Tongue (tissue), 1 donor: ENCODE measurements at regions not wholly inside any gene's neighbourhood (a gene's known extent, or its start where the extent isn't known, plus 50 kb on each side); places are given as distances from the start of the nearest gene placed in this dataset.

Experiments used
- DNase-seq: peaks from one replicate; pipeline ENCODE4 v3.0.0-alpha.2; 2015

DNA sequence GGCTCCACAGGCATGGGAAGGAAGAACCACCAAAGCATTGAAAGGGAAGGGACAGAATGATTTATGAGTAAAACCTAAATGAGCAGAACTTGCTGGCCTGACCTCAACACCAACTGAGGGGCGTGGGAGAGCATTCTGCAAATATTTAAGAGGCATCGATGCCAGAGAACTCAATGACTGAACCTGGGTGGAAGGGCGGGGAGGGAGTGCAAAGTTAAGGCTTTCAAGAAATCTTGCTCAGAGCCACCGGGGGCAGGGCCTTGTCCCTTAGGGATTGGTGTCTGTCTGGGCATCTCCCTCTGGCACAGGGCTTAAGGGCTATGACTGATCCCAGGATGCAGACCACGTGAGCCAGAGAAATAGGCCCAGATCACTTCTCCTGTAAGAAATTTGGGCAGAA is 137.1 kb downstream of the ADAMTS15 start:
- DNase-seq, result no peak

DNA sequence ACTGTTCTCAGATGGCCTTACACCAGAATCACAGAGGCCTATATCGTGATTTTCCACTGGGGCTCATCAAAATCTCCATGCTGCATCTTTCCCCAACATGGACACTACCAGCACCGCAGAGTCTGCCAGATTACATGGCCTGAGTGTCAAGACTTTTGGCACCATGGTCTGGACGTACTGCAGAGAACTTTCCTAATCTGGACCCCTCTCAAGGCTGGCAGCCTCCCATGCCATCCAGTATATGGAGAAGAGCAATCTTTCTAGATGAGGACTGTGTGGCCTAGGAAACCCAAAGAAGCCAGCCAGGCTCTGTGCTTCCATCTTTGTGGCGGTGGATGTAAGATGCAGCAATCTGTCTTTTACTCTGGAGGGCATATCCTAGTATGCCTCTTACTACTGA is 139.2 kb downstream of the ADAMTS15 start:
- DNase-seq, result no peak

DNA sequence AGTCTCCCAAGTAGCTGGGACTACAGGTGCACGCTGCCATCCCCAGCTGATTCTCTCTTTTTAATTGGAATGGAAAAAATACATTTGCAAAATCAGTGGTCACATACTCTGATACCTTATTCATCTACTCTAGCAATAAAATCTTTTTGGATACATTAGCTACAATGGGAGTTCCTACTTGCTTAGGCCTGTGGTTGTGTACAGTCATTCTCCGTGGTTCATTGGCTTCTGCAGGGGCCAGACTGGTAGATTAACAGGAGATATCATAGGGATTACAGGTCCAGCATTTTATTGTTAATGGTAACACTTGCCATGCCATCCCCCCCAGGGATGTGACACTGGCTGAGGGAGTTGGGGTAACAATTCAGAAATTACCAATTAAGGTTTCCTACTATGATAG is 140.0 kb downstream of the ADAMTS15 start:
- DNase-seq, result no peak

DNA sequence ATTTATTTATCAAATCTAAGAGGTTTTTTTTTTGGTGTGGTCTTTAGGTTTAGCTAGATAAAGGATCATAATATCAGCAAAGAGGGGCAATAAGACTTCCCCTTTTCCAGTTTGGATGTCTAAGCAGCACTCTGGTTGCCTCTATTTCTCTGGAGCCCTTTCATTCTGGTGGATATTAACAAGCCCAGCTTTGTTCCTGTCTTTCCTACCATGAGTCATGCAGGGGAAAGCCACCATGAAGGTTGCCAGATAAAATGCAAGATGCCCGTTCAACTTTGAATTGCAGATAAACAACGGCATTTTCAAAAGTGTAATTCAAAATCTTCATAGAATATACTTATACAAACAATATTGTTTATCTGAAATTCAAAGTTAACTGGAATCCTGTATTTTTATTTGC is 143.6 kb downstream of the ADAMTS15 start:
- DNase-seq, result no peak

DNA sequence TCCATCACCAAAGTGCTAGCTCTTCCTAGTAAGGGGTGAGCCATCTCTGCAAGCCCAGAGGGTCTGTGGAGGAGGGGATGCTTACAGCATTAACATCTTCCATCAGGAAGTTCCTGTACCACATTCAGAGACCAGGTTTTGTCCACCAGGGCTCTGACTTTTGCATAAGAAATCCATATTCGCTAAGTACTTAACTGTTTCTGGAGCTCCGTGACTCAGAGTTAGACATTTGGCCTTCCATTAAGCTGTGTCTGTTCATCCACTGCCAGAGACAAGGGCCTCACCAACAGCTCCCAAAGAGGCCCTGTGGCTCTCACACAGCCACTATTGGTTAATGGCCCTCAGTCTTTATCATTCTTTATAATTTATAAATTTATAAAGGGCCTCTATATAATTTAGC is 144.6 kb downstream of the ADAMTS15 start:
- no peak for DNase-seq

DNA sequence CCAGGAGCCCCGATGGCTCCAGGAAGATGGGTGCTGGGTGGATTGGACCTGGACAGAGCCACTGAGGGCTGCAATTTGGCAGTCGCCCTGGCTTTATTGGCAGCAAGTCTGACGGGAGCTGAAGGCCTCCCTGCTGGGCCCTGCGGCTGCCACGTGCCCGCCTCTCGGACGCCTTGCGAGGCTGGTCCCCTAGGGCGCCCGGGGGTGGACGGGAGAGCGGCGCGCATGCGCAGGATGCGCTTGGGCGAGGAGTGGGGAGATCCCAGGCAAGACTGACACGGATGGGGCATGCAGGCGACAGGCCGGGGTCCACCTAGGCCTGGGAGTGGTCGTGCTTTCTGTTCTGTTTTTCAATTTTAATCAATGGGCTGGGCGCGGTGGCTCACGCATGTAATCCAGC is 150.0 kb downstream of the ADAMTS15 start:
- no peak for DNase-seq

DNA sequence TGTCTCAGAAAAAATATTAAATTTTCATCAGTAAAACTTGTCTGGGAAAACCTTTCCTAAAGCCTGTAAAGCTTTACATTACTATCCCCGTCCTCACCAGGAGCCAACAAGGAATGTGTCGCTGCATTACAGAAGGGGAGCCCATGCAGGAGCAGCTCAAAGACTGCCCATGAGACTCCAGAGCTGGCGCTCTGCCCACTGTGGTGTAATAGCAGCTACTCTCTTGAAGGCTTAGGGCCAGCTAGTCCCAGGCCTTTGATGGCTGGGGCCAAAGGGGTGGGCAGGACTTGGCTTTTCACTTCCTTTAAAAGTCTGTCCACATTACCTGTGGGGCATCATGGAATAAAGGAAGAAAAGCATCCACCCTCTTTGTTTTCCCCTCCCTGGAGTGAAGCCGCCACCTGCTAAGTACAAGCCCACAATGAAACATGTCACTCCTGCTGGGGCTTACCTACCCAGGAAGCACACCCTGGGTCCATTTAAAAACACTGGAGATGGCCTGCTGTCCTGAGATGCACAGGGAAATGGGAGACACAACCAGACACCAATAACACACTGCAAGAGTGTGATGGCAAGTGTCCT is 150.7 kb downstream of the ADAMTS15 start:
- DNase-seq, result peak; percentile 27

DNA sequence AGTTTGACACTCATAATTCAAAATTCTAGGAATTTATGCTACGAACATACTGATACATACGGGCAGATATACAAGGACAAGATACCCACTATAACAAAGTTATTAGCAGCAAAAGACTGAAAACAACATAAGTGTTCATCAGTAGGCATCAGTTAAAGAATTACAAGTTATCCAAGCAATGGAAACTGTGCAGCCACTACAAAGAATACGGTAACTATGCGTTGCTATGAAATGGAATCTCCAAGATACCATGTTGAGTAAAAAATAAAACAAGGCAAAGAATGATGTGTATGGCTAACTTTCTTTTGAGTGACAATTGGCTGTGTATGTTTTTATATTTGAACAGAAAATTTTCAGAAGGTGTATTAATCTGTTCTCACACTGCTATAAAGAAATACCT is 151.7 kb downstream of the ADAMTS15 start:
- DNase-seq, result no peak

DNA sequence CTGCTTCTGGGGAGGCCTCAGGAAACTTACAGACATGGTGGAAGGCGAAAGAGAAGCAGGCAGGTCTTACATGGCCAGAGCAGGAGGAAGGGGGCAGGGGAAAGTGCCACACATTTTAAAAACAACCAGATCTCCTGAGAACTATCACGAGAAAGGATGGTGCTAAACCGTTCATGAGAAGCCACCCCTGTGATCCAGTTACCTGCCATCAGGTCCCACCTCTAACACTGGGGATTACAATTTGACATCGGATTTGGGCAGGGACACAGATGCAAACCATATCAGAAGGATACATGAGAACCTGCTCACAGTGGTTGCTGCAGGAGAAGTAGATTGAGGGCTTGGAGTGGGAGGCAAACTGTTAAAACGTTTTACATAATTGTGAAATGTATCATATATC is 152.2 kb downstream of the ADAMTS15 start:
- DNase-seq, result no peak

DNA sequence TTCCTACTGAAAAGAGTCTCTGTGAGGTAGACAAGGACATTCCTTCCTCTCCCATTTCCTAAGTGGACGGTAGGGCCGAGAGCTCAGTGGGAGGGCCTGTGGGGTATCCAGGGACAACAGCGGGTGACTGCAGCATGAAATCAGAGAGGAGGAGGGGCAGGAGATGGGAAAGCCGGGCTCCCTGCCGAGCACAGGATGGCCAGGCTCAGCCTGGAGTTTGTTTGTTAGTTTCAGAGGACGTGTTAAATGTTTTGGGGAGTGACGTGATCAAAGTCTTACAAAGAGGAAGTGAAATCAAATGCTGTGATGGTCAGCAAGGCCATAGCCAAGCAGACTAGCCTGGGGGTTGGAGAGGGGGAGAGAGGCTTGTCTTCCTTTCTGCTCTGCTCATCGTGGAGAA is 152.7 kb downstream of the ADAMTS15 start:
- peak; percentile 70 for DNase-seq

DNA sequence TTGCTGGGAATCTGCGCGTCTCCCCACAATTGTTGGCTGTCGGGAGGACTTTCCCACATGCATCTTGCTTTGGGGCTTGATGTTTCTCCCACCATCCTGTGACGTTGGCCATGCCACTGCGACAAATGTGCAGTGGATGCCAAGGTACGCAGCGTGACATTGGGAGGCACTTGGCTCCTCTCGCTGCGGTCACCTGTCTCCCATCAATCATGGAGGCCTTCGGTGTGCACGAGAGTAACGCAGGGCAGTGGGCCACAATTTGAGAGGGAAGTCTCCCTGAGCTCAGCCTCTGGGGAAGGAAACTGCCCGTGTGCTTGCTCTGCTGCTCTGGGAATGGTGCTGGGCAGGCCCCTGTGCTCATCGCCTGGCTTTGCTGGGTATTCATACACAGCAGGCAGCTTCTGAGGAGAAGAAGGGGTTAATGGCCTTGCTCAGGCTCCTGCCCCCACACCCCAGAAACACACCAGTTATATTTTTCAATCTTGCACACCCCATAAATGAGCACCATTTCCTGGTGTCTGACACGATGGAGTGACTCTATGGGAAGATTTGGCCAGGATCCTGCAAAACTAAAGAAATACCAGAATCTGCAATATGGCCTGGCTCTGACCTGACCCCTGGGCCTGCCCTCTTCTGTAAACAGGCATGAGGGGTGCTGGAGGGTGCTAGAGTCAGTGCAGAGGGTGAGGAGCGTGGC is 153.5 kb downstream of the ADAMTS15 start:
- no peak for DNase-seq

DNA sequence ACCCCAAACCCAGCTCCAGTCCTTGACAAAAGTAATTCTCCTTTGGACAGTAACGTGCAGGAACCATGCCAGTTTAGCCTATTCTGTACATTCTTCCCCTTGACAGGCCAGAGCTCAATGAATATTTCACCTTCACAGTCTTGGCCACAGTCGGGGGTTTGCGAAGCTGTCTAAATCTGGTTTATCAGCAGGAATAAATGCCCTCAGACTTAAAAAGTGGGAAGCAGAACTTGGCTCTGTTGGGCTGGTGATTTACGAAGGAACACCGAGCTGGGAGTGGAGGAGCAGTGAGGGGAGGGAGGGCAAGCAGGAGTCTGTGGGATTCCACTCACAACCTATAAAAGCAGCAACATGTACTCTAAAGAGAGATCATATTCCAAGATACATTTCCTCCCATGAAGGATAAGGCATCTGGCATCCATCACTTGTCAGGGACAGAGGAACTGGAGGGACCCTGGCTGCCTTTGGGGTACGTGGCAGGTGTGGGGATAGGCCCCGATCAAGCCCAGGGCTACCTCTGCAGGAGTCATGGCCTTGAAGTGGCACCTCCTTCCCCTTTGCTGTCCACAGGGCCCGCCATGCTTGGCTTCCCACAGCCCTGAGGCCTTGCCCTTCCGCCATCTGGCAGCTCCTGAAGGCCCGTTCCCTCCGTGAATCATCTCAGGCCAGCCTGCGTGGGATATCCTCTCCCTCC is 154.3 kb downstream of the ADAMTS15 start:
- no peak for DNase-seq

DNA sequence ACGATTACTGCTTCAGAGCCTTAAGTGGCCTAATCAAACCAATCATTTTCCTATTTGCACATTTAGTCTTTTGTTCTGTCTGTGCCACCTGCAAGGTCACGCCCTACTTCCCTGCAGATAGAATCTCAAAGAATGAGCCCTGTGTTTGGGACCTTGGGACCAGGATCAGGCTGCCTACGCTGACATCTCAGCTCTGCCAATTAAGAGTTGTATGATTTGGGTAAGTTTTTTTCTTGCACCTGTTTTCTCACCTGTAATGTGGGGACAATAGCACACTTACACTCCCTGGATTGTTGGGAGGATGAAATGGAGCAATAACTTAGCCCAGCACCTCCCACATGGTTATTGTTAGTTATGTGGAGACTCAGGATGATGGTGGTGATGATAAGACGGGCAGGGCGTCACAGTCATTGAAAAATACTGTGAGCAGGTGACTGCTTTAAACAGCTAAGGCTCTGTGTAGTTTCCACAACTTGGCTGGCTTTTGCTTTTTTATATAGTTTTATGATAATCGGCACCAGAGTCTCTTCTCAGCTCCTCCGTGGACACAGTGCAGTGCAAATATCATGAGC is 155.0 kb downstream of the ADAMTS15 start:
- no peak for DNase-seq

DNA sequence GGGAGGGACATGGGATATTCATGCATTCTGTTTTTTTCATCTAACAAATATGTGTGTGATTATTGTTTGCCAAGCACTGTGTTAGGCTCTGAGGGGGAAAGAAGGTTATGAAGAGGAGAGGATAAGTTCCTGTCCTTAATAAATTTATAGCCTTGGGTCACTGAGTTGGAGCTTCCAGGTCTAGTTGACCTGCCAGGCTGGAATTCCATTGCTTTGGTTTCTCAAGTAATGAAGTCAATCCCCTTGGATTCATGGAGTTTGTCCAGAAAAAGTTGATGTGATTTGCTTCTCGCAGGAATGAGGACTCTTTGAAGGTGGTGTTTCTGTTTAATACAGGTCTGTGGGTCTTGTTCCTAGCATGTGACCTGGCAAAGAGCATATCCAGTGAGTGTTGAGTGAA is 156.2 kb downstream of the ADAMTS15 start:
- no peak for DNase-seq

DNA sequence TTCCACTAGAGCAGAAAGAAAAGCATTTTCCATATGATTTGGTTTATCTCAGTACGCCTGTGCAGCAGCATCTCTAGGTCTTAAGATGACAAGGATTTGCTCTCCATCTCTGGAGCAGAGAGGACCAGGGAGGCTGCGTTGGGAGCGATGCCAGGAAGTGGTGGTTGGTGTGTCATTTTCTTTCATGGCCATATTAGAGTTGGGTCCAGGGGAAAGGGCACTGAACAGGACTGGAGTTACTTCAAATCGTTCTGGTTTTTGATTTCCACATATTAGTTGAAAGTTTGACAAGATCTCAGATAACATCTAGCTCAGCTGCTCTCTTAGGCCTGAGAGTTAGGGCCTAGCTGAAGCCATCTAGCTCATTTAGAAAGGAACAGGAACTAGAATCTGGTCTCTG is 157.7 kb downstream of the ADAMTS15 start:
- DNase-seq, result no peak

DNA sequence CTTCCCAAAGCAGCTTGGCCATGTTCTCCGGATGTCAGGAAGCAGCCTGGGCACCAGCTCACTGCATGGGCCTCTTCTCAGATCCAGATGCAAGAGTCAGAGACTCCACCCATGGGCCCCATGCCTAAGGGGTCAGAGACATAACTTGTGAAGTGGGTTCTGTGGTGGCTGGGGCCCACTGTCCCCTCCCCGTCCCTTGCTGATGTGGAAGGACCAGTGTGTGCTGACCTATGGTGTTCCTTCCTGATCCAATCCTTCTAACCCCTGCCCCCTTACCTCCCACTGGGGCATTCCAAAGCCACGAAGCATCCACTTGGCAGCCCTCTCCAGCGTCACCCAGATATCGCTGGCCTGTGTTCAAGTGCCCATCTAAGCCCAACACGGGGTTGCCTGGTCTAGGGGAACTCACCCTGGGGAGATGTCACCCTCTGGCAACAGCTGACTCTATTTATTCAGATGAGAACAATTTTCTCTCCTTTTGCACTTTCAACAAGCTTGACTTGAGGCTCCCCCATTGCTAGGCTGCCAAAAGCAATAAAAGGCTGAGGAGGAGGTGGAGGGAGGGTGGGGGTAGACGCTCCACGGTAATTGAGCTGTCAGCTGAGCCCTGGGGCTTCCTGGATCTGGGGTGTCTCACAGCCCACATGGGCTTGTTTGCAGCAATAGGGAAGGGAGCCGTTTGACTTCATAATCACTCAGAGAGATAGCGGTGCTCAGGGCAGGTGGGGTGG is 158.5 kb downstream of the ADAMTS15 start:
- DNase-seq, result peak; percentile 51

DNA sequence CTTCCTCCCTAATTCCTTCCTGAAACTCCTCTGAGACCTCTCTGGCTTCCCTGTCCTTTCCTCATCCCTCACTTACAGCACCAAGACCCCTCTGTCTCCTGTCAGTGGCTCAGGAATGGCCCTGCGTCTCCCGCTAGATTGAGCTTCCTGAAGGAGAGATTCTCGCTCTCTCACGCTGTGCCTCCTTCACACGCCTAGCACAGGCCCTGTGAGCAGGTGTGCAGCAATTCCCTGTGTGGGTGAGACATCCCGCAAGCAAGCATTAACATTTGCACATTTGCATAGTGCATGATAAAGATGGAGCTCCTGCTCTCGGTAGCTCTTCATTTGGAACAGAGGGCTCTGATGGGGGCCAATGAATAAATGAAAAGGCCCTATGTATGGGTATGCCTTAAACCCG is 159.8 kb downstream of the ADAMTS15 start:
- DNase-seq, result no peak

DNA sequence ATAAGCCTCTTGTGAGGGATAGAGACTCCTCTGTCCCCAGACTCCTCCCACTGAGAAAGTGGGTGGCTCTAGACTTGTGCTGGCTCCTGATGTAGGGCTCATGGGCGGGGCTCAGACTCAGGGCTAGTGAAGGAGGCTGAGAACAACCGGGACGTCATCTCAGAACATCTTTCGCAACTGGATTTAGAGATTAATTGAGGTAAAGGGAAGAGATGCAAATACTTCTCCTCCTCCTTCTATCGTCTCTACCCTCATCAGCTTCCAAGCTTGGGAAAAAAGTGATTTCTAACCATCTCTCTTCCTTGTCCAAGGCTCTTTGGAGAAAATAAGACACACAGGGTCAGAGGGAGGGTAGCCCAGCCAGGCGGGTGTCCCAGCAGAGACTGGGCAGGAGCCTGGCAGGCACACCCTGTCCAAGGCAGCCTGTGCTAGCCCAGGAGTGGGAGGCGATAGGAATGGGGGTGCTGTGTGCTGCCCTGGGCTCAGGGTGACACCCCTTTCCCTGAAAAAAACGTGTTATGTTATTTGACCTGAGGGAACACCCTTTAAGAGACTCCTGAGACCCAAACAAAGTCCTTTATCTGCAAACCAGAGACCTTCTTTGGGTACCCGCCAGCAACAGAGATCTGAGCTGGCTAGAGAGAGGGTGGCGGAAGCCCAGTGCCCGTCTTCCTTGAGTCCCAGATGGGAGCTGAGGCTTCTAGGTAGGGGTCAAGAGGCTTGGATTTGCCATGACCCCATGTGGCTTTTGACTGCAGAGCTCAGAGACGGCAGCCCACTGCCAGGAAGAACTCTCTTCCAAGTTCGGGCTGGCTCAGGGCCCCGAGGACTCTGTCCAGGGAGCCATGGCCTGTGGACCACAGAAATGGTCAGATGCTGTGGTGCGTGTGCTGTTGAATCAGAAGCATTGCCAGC is 160.9 kb downstream of the ADAMTS15 start:
- no peak for DNase-seq

DNA sequence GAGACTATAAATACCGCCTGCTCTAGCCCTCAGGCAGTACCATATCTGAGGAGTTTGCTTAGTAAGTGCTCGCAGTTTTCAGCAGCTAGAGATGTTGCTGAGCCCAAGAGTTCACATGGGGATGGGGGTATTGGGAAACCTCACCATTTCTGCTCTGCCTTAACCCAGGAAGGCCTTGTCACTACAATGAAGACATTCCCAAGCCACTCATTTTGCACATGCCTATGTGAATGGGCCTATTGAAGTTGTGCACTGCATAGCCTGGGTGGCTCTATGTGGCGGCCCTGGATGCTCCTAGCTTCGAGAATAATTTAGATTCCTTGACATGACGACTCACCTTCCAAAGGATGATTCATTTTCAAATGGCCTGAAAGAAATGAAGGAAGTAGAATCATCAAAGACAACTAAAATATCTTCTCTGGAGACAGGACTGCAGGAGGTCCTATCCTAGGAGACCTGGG is 163.4 kb downstream of the ADAMTS15 start:
- no peak for DNase-seq

DNA sequence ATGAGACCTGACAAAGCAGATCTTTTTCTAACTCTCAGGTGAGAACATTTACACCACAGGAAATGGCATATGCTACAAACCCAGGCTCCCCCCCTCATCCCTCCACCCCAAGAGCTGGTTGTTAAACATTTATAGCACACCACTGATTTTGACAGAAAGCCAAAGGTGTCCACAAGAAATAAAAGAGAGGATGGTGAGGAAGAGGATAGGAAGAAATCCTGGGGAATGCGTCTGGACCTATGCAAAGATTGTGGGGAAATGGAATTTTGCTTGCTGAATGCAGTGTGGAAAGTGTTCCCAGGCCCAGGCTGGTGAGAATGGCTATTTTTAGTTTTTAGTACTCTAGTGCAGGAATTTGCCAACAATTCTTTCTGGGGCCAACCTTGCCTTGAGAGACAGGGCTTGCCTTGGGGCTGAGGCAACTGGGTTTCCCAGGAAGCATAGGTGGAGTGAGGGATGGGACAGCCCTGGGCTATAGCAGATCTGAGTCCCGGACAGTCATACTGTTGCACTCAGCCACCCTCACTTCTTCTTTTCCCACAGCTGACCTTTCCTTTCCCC is 163.9 kb downstream of the ADAMTS15 start:
- no peak for DNase-seq

DNA sequence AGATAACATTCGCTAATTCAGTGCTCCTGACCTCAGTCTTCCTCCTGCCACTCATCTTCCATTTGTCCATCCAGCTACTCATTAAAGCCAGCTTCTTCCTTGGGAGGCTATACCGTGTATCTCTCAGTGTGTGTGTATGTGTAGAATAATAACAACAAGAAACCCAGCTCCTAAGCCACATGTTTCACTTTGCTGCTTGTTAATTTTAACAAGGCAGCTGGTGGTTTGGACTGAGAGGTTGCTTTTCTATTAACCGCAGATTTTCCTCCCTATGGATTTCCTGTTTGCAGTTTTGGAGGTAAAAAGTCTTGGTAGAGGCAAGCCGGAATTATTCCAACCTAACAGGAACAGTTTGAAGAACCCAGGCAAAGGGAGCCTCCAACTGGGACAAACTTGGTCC is 165.0 kb downstream of the ADAMTS15 start:
- DNase-seq, result no peak
